NCI-H1417 (cell line): ENCODE measurements at regions not wholly inside any gene's neighbourhood (a gene's known extent, or its start where the extent isn't known, plus 50 kb on each side); places are given as distances from the start of the nearest gene placed in this dataset.
A peak's percentile ranks its signal among the peaks of the same experiment; 100 is the strongest.

Source experiments
- DNase-seq, 3 experiments: peaks; one replicate each; lab custom pipeline; 2025; lab: John Stamatoyannopoulos, UW

- DNase-seq, result no peak
Measured at GRCh38 chr4:62135565-62136156, 935.5 kb downstream of the ADGRL3 start.

- DNase-seq, result no peak
Measured at GRCh38 chr4:62133977-62134376, 933.9 kb downstream of the ADGRL3 start.

DNA sequence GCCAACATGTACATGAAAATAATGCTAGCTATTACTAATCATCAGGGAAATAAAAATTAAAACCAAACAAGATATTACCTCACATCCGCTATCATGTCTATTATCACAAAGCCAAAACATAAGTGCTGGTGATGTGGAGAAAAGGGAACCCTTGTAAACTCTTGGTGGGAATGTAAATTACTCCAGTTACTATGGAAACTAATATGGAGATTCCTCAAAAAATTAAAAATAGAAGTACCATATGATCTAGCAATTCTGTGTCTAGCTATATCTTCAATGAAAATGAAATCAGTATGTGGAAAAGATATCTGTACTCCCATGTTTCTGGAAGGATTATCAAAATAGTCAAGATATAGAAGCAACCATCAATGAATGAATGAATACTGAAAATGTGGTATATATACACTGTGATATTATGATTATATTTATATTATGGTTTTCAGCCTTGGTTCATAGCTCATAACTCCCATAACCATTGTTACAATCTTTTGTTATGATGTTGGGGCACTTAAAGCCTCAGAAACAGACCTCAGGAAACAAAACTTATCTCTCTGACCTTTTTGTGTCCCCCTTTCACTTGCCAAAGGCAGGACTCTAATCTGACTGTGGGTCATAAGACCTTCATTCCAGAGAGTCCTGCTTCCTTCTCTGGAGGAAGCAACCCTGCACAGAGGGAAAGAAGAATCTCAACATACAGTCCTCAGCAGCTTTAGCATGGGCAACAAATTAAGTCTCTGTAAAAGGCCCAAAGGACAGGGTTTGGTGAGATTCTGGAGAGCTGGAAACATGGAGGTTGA is 933.2 kb downstream of the ADGRL3 start:
- DNase-seq, result no peak

DNA sequence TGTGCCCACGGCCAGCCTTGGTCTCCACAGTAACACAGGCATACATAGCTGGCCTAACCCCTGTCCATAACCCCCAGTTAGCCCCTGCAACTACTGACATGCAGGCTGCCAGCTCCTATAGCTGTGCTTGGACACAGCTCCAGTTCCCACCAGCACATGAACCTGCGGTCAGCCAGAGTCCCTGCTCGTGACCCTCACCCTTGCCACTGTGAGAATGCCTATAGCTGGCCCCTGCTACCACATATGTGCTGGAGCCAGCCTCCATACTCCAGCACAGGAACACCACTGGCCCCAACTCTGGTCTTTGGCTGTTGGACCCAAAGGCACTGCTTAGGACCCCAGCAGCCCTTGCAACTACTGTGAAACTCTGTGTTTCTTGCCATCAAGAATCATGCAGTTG is 930.9 kb downstream of the ADGRL3 start:
- no peak for DNase-seq

DNA sequence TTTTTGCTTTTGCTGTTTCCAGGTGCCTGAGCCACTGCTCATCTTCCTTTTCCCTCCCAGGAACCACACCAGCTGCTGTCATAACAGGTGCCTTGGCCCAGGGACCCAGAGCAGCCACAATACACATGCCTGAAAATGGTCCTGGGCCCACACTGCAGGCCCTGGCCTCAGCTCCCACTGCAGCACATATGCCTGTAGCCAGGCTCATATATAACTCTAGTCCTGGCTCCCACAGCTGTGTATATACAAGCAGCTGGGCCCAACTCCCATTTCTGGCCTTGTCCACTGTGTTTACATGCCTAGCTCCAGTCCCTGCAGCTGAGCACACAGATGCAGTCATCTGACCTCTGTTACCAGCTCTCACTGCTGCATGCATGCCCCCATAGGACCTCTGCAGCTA is 930.5 kb downstream of the ADGRL3 start:
- peak in 1 of 3 experiments; percentile 3 for DNase-seq

- DNase-seq, result peak in 1 of 3 experiments; percentile 10
Measured at GRCh38 chr4:62130230-62130629, 930.1 kb downstream of the ADGRL3 start.
